CD4-positive, alpha-beta T cell treated with Interleukin-17A for 4 hours (primary cell): ENCODE measurements at regions not wholly inside any gene's neighbourhood (a gene's known extent, or its start where the extent isn't known, plus 50 kb on each side); places are given as distances from the start of the nearest gene placed in this dataset.
"Not testable (repeated sequence)": the region's sequence is repeated elsewhere in the genome, so short reads cannot be mapped to it uniquely, and the experiment has no call there.

Source experiments
- DNase-seq: peaks from one replicate; pipeline ENCODE4 v3.0.0-alpha.2; 2020; ENCODE audit warnings: mixed read lengths

DNA sequence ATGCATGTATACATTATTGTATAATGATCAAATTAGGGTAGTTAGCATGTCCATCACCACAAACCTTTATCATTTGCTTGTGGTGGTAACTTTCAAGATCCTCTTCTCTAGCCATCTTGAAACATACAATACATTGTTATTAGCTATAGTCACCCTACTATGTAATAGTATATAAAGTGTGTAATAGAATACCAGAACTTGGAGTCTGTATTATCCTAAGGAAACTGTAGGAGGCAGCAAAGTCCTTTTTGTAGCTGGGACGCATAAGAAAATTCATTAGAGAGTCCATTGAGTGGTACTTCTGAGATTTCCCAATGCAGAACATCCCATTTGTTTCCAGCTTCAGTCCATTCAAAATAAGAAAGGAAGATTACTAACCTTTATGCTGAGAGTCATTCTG lies 325.9 kb upstream of the LRFN5 start:
- no peak for DNase-seq

DNA sequence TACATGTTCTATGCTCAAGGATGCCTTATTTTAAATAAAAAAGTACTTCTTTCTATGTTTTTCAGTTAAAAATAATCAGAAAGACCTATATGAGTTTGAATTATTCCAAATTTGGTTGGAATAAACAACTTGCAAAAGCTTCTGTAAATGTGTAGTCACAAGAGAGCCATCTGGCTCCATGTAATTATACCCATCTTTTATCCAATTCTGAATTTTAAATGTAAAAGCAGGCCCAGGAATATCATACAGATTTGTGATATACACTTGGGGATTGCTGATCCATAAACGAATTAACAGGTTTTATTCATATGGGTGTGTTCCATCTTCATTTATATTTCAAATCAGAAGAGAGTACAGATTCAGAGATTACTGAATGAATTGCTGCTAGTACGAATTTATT lies 329.2 kb upstream of the LRFN5 start:
- DNase-seq, result no peak

- no peak for DNase-seq
Observed at GRCh38 chr14:41257476-41257875, 349.2 kb upstream of the LRFN5 start.

GRCh38 chr14:41235466-41235865 lies 371.2 kb upstream of the LRFN5 start:
- no peak for DNase-seq

- no peak for DNase-seq
Observed at GRCh38 chr14:41230683-41231082, 376.0 kb upstream of the LRFN5 start.

DNA sequence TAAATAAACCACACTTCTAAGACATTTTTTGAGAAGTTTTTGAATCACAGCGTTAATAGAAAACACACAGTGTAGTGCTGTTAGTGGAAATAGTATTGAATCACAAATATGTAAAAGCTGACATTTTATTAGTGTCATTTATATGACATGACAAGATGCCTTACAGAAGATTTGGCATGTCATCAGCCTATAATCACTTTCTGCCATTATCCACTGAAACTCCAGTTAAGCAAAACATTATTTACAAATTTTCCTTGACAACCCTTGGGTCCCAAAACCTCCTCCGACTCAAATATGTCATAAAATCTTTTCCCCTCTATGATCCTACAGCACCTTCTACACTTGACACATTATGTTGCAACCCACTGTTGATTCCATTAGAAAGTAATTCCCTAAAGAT lies 376.9 kb upstream of the LRFN5 start:
- DNase-seq, result no peak

DNA sequence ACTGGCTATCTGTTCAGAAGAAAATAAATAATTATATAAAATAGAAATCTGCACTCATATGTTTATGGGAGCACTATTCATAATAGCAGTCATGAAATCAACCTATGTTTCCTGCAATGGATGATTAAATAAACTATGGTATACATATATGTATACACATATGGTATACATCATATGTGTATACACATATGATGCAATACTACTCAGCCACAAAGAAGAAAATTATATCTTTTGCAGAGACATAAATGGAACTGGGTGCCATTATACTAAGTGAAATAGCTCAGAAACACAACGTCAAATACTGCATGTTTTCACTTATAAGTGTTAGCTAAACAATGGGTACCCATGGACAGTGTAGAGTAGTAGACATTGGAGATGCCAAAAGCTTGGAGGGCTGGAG lies 381.2 kb upstream of the LRFN5 start:
- DNase-seq, result no peak

- DNase-seq, result no peak
Observed at GRCh38 chr14:41222581-41222980, 384.1 kb upstream of the LRFN5 start.

DNA sequence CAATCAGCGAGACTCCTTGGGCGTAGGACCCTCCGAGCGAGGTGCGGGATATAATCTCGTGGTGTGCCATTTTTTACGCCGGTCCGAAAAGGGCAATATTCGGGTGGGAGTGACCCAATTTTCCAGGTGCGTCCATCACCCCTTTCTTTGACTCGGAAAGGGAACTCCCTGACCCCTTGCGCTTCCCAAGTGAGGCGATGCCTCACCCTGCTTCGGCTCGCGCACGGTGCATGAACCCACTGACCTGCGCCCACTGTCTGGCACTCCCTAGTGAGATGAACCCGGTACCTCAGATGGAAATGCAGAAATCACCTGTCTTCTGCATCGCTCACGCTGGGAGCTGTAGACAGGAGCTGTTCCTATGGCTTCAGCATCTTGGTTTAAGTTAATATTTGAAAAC lies 391.7 kb upstream of the LRFN5 start:
- DNase-seq, result not testable (repeated sequence)

GRCh38 chr14:41201696-41202095 lies 405.0 kb upstream of the LRFN5 start:
- no peak for DNase-seq

- no peak for DNase-seq
Observed at GRCh38 chr14:41187868-41188267, 418.8 kb upstream of the LRFN5 start.

DNA sequence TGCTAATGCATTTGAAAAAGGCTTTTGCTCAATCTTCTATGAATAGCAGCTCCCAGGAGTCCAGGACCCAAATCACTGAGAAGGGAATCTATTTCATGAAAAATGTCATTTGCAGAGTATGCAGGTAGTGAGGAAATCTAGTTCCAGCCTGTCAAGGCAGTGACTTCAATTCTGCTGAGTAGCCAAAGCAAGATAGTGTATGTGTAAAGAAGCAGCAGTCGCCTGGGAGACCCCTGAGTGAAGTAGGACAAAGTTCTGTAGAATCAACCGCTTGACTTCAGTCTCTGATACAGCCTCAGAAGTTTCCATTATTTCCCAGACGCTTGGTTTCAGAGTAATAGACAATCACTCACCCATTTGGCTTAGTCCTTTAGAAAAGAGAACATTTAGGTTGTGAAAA lies 435.6 kb upstream of the LRFN5 start:
- DNase-seq, result no peak

- DNase-seq, result no peak
Observed at GRCh38 chr14:41167040-41167439, 439.6 kb upstream of the LRFN5 start.

DNA sequence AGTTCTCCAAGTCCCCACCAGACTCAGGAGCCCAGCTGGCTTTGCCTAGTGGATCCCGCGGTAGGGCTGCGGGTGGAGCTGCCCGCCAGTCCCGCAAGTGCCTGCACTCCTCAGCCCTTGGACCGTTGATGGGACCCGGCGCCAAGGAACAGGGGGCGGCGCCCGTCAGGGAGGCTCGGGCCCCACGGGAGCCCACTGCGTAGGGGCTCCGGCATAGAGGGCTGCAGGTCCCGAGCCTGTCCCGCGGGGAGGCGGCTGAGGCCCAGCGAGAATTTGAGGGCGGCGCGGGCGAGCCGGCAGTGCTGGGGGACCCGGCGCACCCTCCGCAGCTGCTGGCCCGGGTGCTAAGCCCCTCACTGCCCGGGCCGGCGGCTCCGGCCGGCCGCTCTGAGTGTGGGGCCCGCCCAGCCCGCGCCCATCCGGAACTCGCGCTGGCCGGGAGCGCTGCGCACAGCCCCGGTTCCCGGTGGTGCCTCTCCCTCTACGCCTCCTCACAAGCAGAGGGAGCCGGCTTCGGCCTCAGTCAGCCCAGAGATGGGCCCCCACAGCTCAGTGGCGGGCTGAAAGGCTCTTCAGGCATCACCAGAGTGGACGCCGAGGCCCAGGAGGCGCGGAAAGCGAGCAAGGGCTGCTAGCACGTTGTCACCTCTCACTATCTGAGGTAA lies 452.4 kb upstream of the LRFN5 start:
- DNase-seq, result no peak

DNA sequence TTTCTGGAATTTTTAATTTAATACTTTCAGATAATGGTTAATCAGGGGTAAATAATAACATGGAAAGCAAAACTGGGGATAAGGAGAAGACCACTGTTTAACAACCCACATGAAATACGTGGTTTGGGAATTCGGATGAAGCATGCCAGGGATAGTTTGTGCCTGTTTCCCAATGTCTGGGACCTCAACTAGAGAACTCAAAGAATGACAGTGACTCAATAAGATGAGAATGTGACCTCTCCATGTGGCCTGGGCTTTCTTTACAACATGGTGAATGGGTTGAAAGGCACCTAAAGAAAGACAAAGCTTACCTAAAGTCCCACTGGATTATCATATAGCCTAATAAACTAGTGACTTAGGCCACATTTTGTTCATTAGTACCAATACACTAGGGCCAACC lies 460.3 kb upstream of the LRFN5 start:
- DNase-seq, result no peak

- no peak for DNase-seq
Observed at GRCh38 chr14:41144370-41144769, 462.3 kb upstream of the LRFN5 start.

GRCh38 chr14:41137741-41138140 lies 468.9 kb upstream of the LRFN5 start:
- DNase-seq, result no peak

GRCh38 chr14:41130274-41130673 lies 476.4 kb upstream of the LRFN5 start:
- DNase-seq, result no peak

GRCh38 chr14:41120402-41120801 lies 486.3 kb upstream of the LRFN5 start:
- DNase-seq, result no peak

GRCh38 chr14:41096131-41096530 lies 510.5 kb upstream of the LRFN5 start:
- DNase-seq, result no peak

DNA sequence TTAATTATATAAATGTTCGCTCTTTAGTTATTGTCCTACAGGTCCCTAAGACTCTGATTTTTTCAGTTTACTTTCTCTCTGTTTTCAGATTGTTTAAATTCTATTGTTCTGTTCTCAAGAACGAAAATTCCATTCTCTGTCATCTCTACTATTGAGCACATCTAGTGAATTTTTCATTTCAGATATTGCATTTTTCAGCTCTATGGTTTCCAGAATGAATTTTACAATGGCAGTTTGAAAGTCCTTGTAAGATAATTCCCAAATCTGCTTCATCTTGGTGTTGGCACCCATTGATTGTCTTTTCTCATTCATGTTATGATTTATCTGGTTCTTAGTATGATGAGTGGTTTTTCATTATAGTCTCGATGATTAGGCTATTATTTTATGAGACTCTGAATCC lies 519.6 kb upstream of the LRFN5 start:
- DNase-seq, result no peak

DNA sequence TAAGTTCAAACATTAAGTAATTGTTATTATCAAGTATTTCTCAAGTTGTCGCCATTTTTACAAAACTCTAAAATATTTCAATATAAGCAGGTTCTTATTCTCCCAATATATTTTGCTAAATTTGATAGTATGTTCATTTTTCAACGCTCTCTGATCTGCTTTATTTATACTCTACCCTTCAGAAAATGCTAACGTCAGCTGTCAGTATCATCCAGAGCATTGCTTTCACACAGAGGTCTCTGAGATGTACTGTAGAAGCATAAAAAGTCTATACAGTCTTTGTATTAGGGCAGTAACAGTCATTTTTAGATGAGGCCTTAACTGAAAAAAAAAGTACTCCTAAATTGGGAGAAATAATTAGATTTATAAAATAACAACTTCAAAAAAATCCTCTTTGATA lies 533.1 kb upstream of the LRFN5 start:
- DNase-seq, result no peak

- no peak for DNase-seq
Observed at GRCh38 chr14:41072776-41073175, 533.9 kb upstream of the LRFN5 start.

DNA sequence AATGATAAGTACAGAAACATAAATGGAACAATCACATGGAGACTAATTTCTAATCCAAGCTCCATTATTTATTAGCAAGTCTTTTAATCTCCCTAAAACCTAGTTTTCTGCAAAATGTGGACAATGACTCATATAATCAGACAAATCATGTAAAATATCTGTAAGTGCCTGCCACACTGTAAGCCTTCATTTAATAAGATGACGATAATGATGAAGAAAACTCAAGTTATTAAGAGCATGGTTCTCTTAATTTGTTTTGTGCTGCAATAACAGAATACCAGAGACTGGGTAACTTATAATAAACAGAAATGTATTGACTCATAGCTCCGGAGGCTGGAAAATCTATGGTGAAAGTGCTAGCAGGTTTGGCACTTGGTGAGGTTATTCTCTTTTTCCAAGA lies 535.3 kb upstream of the LRFN5 start:
- no peak for DNase-seq

DNA sequence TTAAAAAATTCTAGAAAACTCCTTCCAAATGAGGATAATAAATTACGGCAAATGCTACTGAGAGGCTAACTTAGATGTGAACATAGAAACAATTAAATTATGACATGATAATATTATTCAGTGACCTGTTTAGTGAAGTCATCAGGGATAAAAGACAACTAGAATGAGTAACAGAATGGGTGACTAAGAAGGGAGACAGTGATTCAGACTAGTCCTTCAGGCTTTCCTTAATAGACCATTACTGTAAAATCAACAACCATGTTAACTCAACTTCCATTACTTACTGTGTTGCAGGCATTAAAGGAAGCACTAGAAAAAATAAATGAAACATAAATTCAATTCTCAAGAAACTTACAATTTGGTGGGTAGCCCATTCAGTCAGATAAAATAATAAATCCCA lies 543.9 kb upstream of the LRFN5 start:
- DNase-seq, result no peak

- no peak for DNase-seq
Observed at GRCh38 chr14:41055589-41055988, 551.1 kb upstream of the LRFN5 start.
